Caco-2 (cell line): ENCODE measurements at regions not wholly inside any gene's neighbourhood (a gene's known extent, or its start where the extent isn't known, plus 50 kb on each side); places are given as distances from the start of the nearest gene placed in this dataset.

Experiments
- BruUV-seq: library from RNA; stranded (reverse); fragments of 400-500 nt; replicated peaks from 2 replicates; lab custom pipeline; 2021; lab: Mats Ljungman, UMichigan
- CTCF ChIA-PET: fragments of 300-600 bp; sonication (Branson Sonifier 250); formaldehyde crosslinking; loops from one replicate; lab custom pipeline; 2022; ENCODE audit warnings: antibody characterized with exemption; lab: Charles Lee
- POLR2A ChIA-PET: fragments of 300-600 bp; sonication (Branson Sonifier 250); formaldehyde crosslinking; loops from one replicate; lab custom pipeline; 2022; ENCODE audit warnings: antibody characterized with exemption; lab: Charles Lee
- DNase-seq, 2 experiments: peaks; one replicate each; pipeline versions ENCODE4 v3.0.0 to v3.0.0-alpha.2; 2020 to 2022
- H3K27me3 ChIP-seq: replicated peaks from 2 replicates; pipeline ENCODE4 v1.6.0; 2011; ENCODE audit warnings: low read length; ENCODE audit not compliant: control insufficient read depth, insufficient read depth
- H3K36me3 ChIP-seq: 2 replicates; pipeline ENCODE4 v1.5.1; 2011; ENCODE audit warnings: low read length; ENCODE audit not compliant: control insufficient read depth, insufficient read depth
- H3K4me1 ChIP-seq: fragments of 250-450 bp; sonication (Bioruptor Pico); 2 replicates; pipeline ENCODE4 v1.5.1; 2020; ENCODE audit warnings: mild to moderate bottlenecking
- H3K4me3 ChIP-seq: 2 replicates; pipeline ENCODE4 v1.5.1; 2011; ENCODE audit warnings: low read depth, mild to moderate bottlenecking, control low read depth, low read length
- H3K9me3 ChIP-seq: fragments of 250-450 bp; sonication (Bioruptor Pico); 2 replicates; pipeline ENCODE4 v1.5.1; 2020; ENCODE audit warnings: mild to moderate bottlenecking, moderate library complexity
- H3K27ac Mint-ChIP-seq: one replicate; pipeline ENCODE4 v1.8.0; 2022; ENCODE audit warnings: mixed read lengths; ENCODE audit not compliant: unreplicated experiment
- H3K27me3 Mint-ChIP-seq: one replicate; pipeline ENCODE4 v1.8.0; 2022; ENCODE audit warnings: mixed read lengths; ENCODE audit not compliant: insufficient read depth, unreplicated experiment
- H3K36me3 Mint-ChIP-seq: one replicate; pipeline ENCODE4 v1.8.0; 2022; ENCODE audit warnings: mild to moderate bottlenecking, mixed read lengths; ENCODE audit not compliant: insufficient read depth, unreplicated experiment
- H3K4me1 Mint-ChIP-seq: one replicate; pipeline ENCODE4 v1.8.0; 2022; ENCODE audit warnings: low read depth, mixed read lengths; ENCODE audit not compliant: unreplicated experiment
- H3K4me3 Mint-ChIP-seq: one replicate; pipeline ENCODE4 v1.8.0; 2022; ENCODE audit warnings: mild to moderate bottlenecking, moderate library complexity, mixed read lengths; ENCODE audit not compliant: unreplicated experiment
- H3K9me3 Mint-ChIP-seq: one replicate; pipeline ENCODE4 v1.8.0; 2022; ENCODE audit warnings: mixed read lengths; ENCODE audit not compliant: unreplicated experiment
- intact Hi-C: fragments of 100-400 bp; cut with micrococcal nuclease; formaldehyde crosslinking; loops from one replicate; pipeline ENCODE4 v1.10.0; 2022; ENCODE audit not compliant: unreplicated experiment
- TF ChIP-seq, protein P1 (sequence below), 2 experiments: fragments of 200-600 bp in 1 of 2; IDR thresholded peaks; 1 replicate in 1 of 2; 2 replicates in 1 of 2; pipeline versions ENCODE4 v1.5.1 to v1.8.0; 2011 to 2022; ENCODE audit warnings: antibody characterized with exemption in 1 of 2, control low read depth in 1 of 2, inconsistent platforms in 1 of 2, low read depth in 1 of 2, low read length in 1 of 2, mild to moderate bottlenecking in 1 of 2, moderate library complexity in 1 of 2; ENCODE audit not compliant: insufficient read depth in 1 of 2, severe bottlenecking in 1 of 2, unreplicated experiment in 1 of 2

DNA sequence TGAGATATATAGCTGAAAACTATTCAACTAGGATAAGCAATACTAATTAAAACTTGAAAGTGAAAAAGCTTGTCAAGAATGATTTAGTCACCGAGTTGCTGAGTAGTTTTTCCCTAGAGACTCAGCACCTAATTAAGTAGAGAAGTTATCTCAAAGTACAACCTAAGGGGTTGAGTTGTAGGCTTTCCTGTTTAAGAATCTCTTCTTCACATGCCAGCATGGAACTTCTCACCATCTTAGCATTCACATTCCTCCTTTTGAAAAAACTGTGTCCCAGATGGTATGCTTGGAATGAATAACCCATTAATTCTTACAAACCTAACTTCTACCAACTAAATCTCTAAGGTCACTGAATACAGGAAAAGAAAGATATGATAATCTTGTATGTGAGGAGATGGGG lies 303.3 kb upstream of the ZC3H12C start:
- no peak overlapping the region for H3K4me3 ChIP-seq
- no peaks in the 10 kb centered on the region for H3K36me3 Mint-ChIP-seq
- H3K4me3 Mint-ChIP-seq = no peak overlapping the region
- no peaks in the 10 kb centered on the region for H3K9me3 ChIP-seq
- no peaks in the 10 kb centered on the region for H3K27me3 ChIP-seq
- intact Hi-C loops = no loop called here
- no peak overlapping the region for H3K27ac Mint-ChIP-seq
- ChIA-PET POLR2A (no interaction called here), CTCF (no interaction called here)
- no peak for DNase-seq
- H3K4me1 ChIP-seq = no peaks in the 10 kb centered on the region
- H3K27me3 Mint-ChIP-seq = peaks cover 20% of the 10 kb centered on the region
- no peaks in the 10 kb centered on the region for H3K9me3 Mint-ChIP-seq
- BruUV-seq = no TSS peak
- no peaks in the 10 kb centered on the region for H3K36me3 ChIP-seq
- TF ChIP-seq, protein P1, sequence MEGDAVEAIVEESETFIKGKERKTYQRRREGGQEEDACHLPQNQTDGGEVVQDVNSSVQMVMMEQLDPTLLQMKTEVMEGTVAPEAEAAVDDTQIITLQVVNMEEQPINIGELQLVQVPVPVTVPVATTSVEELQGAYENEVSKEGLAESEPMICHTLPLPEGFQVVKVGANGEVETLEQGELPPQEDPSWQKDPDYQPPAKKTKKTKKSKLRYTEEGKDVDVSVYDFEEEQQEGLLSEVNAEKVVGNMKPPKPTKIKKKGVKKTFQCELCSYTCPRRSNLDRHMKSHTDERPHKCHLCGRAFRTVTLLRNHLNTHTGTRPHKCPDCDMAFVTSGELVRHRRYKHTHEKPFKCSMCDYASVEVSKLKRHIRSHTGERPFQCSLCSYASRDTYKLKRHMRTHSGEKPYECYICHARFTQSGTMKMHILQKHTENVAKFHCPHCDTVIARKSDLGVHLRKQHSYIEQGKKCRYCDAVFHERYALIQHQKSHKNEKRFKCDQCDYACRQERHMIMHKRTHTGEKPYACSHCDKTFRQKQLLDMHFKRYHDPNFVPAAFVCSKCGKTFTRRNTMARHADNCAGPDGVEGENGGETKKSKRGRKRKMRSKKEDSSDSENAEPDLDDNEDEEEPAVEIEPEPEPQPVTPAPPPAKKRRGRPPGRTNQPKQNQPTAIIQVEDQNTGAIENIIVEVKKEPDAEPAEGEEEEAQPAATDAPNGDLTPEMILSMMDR (IDR thresholded peaks at IDR 0.05; ENCODE audit: insufficient read depth in 1 of 2, low read depth in 1 of 2, low read length in 1 of 2, severe bottlenecking in 1 of 2, unreplicated experiment in 1 of 2) = no peak
- no peaks in the 10 kb centered on the region for H3K4me1 Mint-ChIP-seq

DNA sequence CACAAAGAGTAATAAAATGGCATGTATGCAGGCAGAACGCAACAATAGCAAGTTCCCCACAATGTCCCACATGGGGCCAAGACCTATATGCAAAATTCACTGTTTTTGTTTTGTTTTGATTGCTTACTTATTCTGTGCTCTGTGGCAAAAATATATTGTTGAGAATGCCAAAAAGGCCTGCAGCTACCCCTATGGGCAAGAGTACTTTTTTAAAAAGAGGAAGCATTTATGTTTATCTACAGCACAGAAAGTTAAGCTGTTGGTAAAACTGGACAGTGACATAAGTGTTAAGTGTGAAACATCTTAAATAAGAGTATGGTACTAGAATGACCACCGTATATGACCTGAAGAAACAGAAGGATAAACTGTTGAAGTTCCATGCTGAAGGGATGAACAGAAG lies 301.9 kb upstream of the ZC3H12C start:
- TF ChIP-seq, protein P1 (IDR thresholded peaks at IDR 0.05; ENCODE audit: insufficient read depth in 1 of 2, low read depth in 1 of 2, low read length in 1 of 2, severe bottlenecking in 1 of 2, unreplicated experiment in 1 of 2) = no peak
- H3K36me3 Mint-ChIP-seq = no peaks in the 10 kb centered on the region
- POLR2A ChIA-PET = no interaction called here
- no peaks in the 10 kb centered on the region for H3K9me3 Mint-ChIP-seq
- H3K27me3 Mint-ChIP-seq = peaks cover 20% of the 10 kb centered on the region
- H3K4me1 Mint-ChIP-seq = no peaks in the 10 kb centered on the region
- H3K4me3 Mint-ChIP-seq = no peak overlapping the region
- no TSS peak for BruUV-seq
- no peaks in the 10 kb centered on the region for H3K4me1 ChIP-seq
- no peak overlapping the region for H3K4me3 ChIP-seq
- no peak for DNase-seq
- H3K9me3 ChIP-seq = no peaks in the 10 kb centered on the region
- no peaks in the 10 kb centered on the region for H3K36me3 ChIP-seq
- CTCF ChIA-PET = interaction anchor here (0.6 kb wide), 1 partner anchor 27 kb away, joined by 3 read pairs; no protein-coding TSS in a partner anchor
- intact Hi-C loops = no loop called here
- H3K27me3 ChIP-seq = no peaks in the 10 kb centered on the region
- H3K27ac Mint-ChIP-seq = no peak overlapping the region

DNA sequence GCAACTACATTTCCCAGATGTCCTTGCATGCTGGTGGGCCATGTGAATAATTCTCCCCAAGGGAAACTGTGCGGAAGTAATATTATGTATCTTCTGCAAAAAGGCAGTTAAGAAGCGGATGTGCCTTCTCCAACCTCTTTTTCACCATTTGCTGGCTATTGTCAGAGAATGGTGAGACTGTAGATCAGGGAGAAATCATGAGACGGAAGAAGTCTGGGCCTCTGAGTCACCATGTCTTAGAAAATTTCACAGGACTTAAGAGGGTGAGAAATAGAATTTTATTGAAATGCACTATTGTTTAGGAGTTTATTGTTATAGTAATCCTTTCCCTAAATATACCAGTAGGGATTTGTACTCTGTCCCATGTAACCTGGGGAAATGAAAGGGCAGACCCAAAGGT lies 298.7 kb upstream of the ZC3H12C start:
- Mint-ChIP-seq H3K4me1 (no peaks in the 10 kb centered on the region), H3K4me3 (no peak overlapping the region), H3K27me3 (peaks cover 5% of the 10 kb centered on the region), H3K36me3 (no peaks in the 10 kb centered on the region), H3K27ac (no peak overlapping the region), H3K9me3 (no peaks in the 10 kb centered on the region)
- intact Hi-C loops = no loop called here
- POLR2A ChIA-PET = no interaction called here
- H3K36me3 ChIP-seq = no peaks in the 10 kb centered on the region
- no peaks in the 10 kb centered on the region for H3K4me1 ChIP-seq
- CTCF ChIA-PET = interaction anchor here (0.6 kb wide), 1 partner anchor 583 kb away, joined by 3 read pairs; no protein-coding TSS in a partner anchor
- TF ChIP-seq, protein P1 (IDR thresholded peaks at IDR 0.05; ENCODE audit: insufficient read depth in 1 of 2, low read depth in 1 of 2, low read length in 1 of 2, severe bottlenecking in 1 of 2, unreplicated experiment in 1 of 2) = no peak
- no peaks in the 10 kb centered on the region for H3K27me3 ChIP-seq
- H3K9me3 ChIP-seq = no peaks in the 10 kb centered on the region
- H3K4me3 ChIP-seq = no peak overlapping the region
- no peak for DNase-seq
- no TSS peak for BruUV-seq
